ENCODE measurements at regions not wholly inside any gene's neighbourhood (a gene's known extent, or its start where the extent isn't known, plus 50 kb on each side); places are given as distances from the start of the nearest gene placed in this dataset.

- DNase-seq (ENCODE audit: low read depth in 2 of 2) = no peak
- TF ChIP-seq CTCF (conservative IDR thresholded peaks at IDR 0.05 in 1 of 2, IDR thresholded peaks at IDR 0.05 in 1 of 2; ENCODE audit: low read depth in 1 of 2, low read length in 2 of 2) = no peak
- TF ChIP-seq EZH2 (IDR thresholded peaks at IDR 0.05; ENCODE audit: low read length, missing control alignments) = no peak
- H2AFZ ChIP-seq (ENCODE audit: low read length) = no peak overlapping the region
- no peaks in the 10 kb centered on the region for H4K20me1 ChIP-seq (ENCODE audit: control insufficient read depth, extremely low read depth, insufficient read depth, low read length)
- H3K9ac ChIP-seq (ENCODE audit: insufficient read depth, low read length) = no peak overlapping the region
- no peak overlapping the region for H3K4me2 ChIP-seq (ENCODE audit: extremely low read depth, insufficient read depth, low read length)
- H3K27me3 ChIP-seq (ENCODE audit: control insufficient read depth, insufficient read depth, low read length) = no peaks in the 10 kb centered on the region
- no peaks in the 10 kb centered on the region for H3K36me3 ChIP-seq (ENCODE audit: control insufficient read depth, insufficient read depth, low read length)
- H3K27ac ChIP-seq (ENCODE audit: insufficient read depth, low read length) = no peak overlapping the region
- H3K79me2 ChIP-seq (ENCODE audit: control insufficient read depth, insufficient read depth, low read length) = no peaks in the 10 kb centered on the region
- H3K4me1 ChIP-seq (ENCODE audit: control insufficient read depth, extremely low read depth, insufficient read depth, low read length) = no peaks in the 10 kb centered on the region
- H3K9me3 ChIP-seq (ENCODE audit: control insufficient read depth, insufficient read depth, low read depth, low read length) = no peaks in the 10 kb centered on the region
- H3K4me3 ChIP-seq (replicated peaks in 1 of 4; ENCODE audit: control extremely low read depth in 1 of 4, insufficient read depth in 1 of 4, low read depth in 3 of 4, low read length in 4 of 4) = no peak overlapping the region
Observed at GRCh38 chr17:43334738-43335402, 63.9 kb upstream of the ARL4D start.

GRCh38 chr17:43333433-43333943 is 65.3 kb upstream of the ARL4D start:
- no peak overlapping the region for H3K27ac ChIP-seq (ENCODE audit: insufficient read depth, low read length)
- no peak overlapping the region for H3K9ac ChIP-seq (ENCODE audit: insufficient read depth, low read length)
- no peaks in the 10 kb centered on the region for H3K27me3 ChIP-seq (ENCODE audit: control insufficient read depth, insufficient read depth, low read length)
- H2AFZ ChIP-seq (ENCODE audit: low read length) = no peak overlapping the region
- no peaks in the 10 kb centered on the region for H3K4me1 ChIP-seq (ENCODE audit: control insufficient read depth, extremely low read depth, insufficient read depth, low read length)
- H3K9me3 ChIP-seq (ENCODE audit: control insufficient read depth, insufficient read depth, low read depth, low read length) = no peaks in the 10 kb centered on the region
- no peak for DNase-seq (ENCODE audit: low read depth in 2 of 2)
- H3K36me3 ChIP-seq (ENCODE audit: control insufficient read depth, insufficient read depth, low read length) = no peaks in the 10 kb centered on the region
- TF ChIP-seq CTCF (conservative IDR thresholded peaks at IDR 0.05 in 1 of 2, IDR thresholded peaks at IDR 0.05 in 1 of 2; ENCODE audit: low read depth in 1 of 2, low read length in 2 of 2) (no peak), EZH2 (IDR thresholded peaks at IDR 0.05; ENCODE audit: low read length, missing control alignments) (no peak)
- H4K20me1 ChIP-seq (ENCODE audit: control insufficient read depth, extremely low read depth, insufficient read depth, low read length) = no peaks in the 10 kb centered on the region
- H3K79me2 ChIP-seq (ENCODE audit: control insufficient read depth, insufficient read depth, low read length) = no peaks in the 10 kb centered on the region
- H3K4me3 ChIP-seq (replicated peaks in 1 of 4; ENCODE audit: control extremely low read depth in 1 of 4, insufficient read depth in 1 of 4, low read depth in 3 of 4, low read length in 4 of 4) = no peak overlapping the region
- no peak overlapping the region for H3K4me2 ChIP-seq (ENCODE audit: extremely low read depth, insufficient read depth, low read length)

- H2AFZ ChIP-seq (ENCODE audit: low read length) = no peak overlapping the region
- no peak overlapping the region for H3K4me2 ChIP-seq (ENCODE audit: extremely low read depth, insufficient read depth, low read length)
- TF ChIP-seq CTCF (conservative IDR thresholded peaks at IDR 0.05 in 1 of 2, IDR thresholded peaks at IDR 0.05 in 1 of 2; ENCODE audit: low read depth in 1 of 2, low read length in 2 of 2) (no peak), EZH2 (IDR thresholded peaks at IDR 0.05; ENCODE audit: low read length, missing control alignments) (no peak)
- H3K4me3 ChIP-seq (replicated peaks in 1 of 4; ENCODE audit: control extremely low read depth in 1 of 4, insufficient read depth in 1 of 4, low read depth in 3 of 4, low read length in 4 of 4) = no peak overlapping the region
- no peaks in the 10 kb centered on the region for H4K20me1 ChIP-seq (ENCODE audit: control insufficient read depth, extremely low read depth, insufficient read depth, low read length)
- H3K4me1 ChIP-seq (ENCODE audit: control insufficient read depth, extremely low read depth, insufficient read depth, low read length) = no peaks in the 10 kb centered on the region
- H3K36me3 ChIP-seq (ENCODE audit: control insufficient read depth, insufficient read depth, low read length) = no peaks in the 10 kb centered on the region
- DNase-seq (ENCODE audit: low read depth in 2 of 2) = no peak
- no peaks in the 10 kb centered on the region for H3K9me3 ChIP-seq (ENCODE audit: control insufficient read depth, insufficient read depth, low read depth, low read length)
- no peak overlapping the region for H3K27ac ChIP-seq (ENCODE audit: insufficient read depth, low read length)
- no peak overlapping the region for H3K9ac ChIP-seq (ENCODE audit: insufficient read depth, low read length)
- H3K79me2 ChIP-seq (ENCODE audit: control insufficient read depth, insufficient read depth, low read length) = no peaks in the 10 kb centered on the region
- H3K27me3 ChIP-seq (ENCODE audit: control insufficient read depth, insufficient read depth, low read length) = no peaks in the 10 kb centered on the region
Observed at GRCh38 chr17:43332230-43332629, 66.6 kb upstream of the ARL4D start.

All from fibroblast of lung (primary cell).